HG03439 (cell line): ENCODE measurements at regions not wholly inside any gene's neighbourhood (a gene's known extent, or its start where the extent isn't known, plus 50 kb on each side); places are given as distances from the start of the nearest gene placed in this dataset.

ENCODE experiments used
- ATAC-seq: cut with Tn5 transposase; IDR thresholded peaks from one replicate; pipeline ENCODE4 v1.9.1; 2021; ENCODE audit warnings: mild to moderate bottlenecking, moderate library complexity; ENCODE audit not compliant: unreplicated experiment

- ATAC-seq, result no peak
Observed at GRCh38 chr2:41621563-41621962, 426.3 kb upstream of the PKDCC start.

DNA sequence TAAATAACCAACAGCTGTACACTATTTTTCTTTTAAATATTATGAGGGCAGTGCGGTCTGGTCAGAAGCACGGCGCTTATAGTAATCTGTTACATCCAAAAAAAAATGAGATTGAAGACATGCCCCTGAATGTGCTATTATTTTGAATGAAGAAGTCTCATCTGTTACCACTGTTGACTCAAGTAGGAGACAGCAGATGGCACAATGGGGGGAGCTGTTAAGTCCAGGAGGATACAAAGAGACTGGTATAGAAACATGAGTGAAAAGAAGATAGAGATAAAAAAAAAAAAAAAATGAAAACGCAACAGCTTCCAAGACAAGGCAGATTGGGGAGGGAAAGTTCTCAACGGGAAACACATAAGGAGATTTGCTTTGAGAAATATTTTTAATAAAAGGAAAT, 425.5 kb upstream of the PKDCC start:
- ATAC-seq, result no peak

GRCh38 chr2:41626936-41627335, 420.9 kb upstream of the PKDCC start:
- ATAC-seq, result no peak

DNA sequence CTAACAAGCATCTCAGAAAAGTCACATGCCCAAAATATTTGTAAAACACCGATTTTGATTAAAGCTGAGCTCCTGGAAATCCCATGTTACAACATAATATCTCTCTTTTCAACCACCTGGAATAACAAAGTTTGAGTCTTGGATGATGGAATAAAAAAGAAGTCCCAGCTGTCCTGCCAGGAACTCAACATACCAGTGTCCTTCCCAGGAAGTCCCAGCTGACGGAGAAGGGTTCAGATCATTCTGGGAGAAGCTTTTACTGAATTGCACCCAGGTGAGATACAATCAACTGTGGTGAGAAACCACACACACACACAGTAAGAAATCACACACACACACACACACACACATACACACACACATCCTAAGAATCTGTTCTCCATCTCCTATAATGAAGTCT, 413.1 kb upstream of the PKDCC start:
- no peak for ATAC-seq

- ATAC-seq, result no peak
Observed at GRCh38 chr2:41644936-41645335, 402.9 kb upstream of the PKDCC start.

DNA sequence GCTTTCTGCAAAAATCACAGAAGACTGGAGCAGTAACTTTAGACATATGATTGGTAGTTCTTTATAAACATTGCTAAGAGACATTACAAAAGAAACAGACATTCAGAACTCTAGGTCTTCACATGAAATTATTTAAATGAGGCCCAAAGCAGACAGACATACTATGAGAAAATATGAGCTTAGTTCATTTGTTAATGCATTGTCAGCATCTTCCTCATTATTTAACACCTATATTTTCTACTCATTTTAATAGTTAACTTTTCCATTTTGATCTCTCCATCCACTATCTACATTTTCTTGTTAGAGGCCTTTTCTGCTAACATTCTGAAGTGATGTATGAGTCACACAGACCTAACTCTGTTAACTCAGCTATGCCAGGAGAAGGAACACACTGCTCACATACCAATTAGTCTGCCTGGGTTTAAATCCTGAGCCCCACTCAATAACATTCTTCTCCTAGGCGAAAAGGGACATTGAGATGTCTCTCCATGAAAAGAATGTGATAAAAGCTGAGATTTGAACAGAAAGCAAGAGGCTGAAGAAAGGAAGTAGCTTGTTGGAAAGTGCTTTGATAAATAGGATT, 400.3 kb upstream of the PKDCC start:
- no peak for ATAC-seq

- ATAC-seq, result no peak
Observed at GRCh38 chr2:41657226-41657625, 390.6 kb upstream of the PKDCC start.

DNA sequence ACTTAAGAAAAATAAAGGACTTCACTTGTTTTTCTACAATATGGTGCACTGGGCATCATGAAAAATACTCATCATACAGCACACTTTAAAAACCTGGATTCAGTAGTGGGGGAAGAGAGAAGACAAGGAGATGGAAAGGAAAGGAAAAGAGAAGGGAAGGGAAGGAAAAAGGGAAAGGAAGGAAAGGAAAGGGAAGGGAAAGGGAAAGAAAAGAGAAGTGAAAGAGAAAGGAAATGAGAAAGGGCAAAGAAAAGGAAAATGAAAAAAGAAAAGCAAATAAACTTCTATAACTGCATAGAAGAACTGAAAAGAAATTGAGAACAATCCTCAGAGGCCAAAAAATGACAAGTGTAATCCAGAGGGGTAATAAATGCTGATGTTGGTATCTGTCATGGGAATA, 388.1 kb upstream of the PKDCC start:
- no peak for ATAC-seq

GRCh38 chr2:41662461-41662860, 385.4 kb upstream of the PKDCC start:
- ATAC-seq, result no peak

DNA sequence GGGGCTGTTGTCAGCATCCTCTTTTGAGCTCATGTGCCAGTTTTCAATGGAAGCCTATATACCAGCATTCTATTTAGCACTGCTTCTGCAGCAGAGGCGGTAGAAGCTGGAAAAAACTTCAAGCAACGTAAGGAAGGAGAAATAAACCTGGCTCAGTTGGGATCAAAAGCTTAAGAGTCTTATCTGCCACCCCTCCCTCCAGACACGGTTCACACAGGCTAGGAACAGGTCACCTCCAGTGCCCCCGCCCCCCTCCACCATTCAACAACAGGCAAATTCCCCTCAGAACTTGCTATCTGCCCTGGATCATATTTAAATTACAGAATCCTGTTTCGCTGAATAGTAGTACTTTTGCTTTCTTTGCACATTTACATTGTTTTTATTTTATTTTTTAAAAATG, 384.8 kb upstream of the PKDCC start:
- no peak for ATAC-seq

GRCh38 chr2:41668529-41668928, 379.3 kb upstream of the PKDCC start:
- no peak for ATAC-seq

DNA sequence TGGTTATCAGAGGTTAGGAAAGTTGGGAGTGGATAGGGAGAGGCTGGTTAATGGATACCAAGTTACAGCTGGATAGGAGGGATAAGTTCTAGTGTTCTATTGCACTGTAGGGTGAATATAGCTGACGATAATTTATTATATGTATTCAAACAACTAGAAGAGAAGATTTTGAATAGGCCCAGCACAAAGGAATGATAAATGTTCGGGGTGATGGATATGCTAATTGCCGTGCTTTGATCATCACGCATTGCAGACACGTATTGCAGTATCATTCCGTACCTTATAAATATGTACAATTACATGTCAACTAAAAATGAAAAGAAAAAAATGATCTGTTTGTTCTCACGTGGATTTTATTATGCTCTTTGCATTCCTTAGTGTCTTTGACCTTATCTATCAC, 369.2 kb upstream of the PKDCC start:
- ATAC-seq, result no peak

- ATAC-seq, result no peak
Observed at GRCh38 chr2:41686156-41686555, 361.7 kb upstream of the PKDCC start.

- no peak for ATAC-seq
Observed at GRCh38 chr2:41691561-41691960, 356.3 kb upstream of the PKDCC start.

- ATAC-seq, result no peak
Observed at GRCh38 chr2:41694536-41695049, 353.2 kb upstream of the PKDCC start.

- no peak for ATAC-seq
Observed at GRCh38 chr2:41695198-41696113, 352.4 kb upstream of the PKDCC start.

GRCh38 chr2:41697389-41697788, 350.4 kb upstream of the PKDCC start:
- no peak for ATAC-seq

GRCh38 chr2:41698678-41699422, 349.0 kb upstream of the PKDCC start:
- ATAC-seq, result no peak

DNA sequence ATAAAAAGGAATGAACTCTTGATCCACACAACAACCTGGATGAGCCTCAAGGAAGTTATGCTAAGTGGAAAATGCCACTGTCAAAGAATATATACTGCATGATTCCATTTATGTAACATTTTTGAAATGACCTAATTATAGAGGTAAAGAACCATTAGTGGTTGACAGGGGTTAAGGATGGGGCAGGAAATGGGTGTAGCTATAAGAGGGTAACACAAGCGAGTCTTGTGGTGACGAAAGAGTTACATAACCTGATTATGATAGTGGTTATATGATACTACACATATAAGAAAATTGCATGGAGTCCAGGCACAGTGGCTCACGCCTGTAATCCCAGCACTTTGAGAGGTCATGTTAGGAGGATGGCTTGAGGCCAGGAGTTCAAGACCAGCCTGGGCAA, 346.6 kb upstream of the PKDCC start:
- ATAC-seq, result no peak

GRCh38 chr2:41703123-41703522, 344.7 kb upstream of the PKDCC start:
- ATAC-seq, result no peak

DNA sequence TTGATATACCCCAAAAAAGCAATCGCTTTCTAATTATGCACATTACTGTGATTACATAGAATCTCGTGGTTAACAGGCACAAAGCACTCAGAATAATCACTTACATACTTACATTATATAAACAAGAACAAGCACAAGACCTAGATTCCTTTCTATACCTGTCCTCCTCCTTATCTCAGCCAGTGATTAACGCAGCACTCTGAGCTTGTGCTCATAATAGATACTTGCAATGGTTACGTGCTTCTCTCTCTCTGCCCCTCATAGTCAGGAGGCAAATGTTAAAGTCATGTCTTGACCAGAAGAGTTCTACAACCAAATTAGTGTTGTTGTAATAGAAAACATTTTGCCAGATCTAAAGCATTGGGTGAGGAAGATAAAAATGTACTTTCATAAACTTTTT, 342.2 kb upstream of the PKDCC start:
- ATAC-seq, result no peak

- no peak for ATAC-seq
Observed at GRCh38 chr2:41706286-41706685, 341.5 kb upstream of the PKDCC start.
